T-cell (primary cell): ENCODE measurements at regions not wholly inside any gene's neighbourhood (a gene's known extent, or its start where the extent isn't known, plus 50 kb on each side); places are given as distances from the start of the nearest gene placed in this dataset.

Experiments used
- ATAC-seq, 4 experiments: fragments of 200-7000 bp in 3 of 4; fragments of 150-1000 bp in 1 of 4; cut with Tn5 transposase; replicated peaks in 1 of 4; 1 replicate in 3 of 4; 2 replicates in 1 of 4; pipeline ENCODE4 v1.10.0; 2021; ENCODE audit warnings: moderate library complexity in 3 of 4, mild to moderate bottlenecking in 2 of 4, moderate number of reproducible peaks in 1 of 4
- CTCF ChIA-PET, 2 donors: fragments of 300-600 bp; sonication (Branson Sonifier 250); formaldehyde crosslinking; loops; one replicate each; lab custom pipeline; 2022; ENCODE audit warnings: antibody characterized with exemption in 2 of 2; lab: Charles Lee
- POLR2A ChIA-PET, 2 donors: fragments of 300-600 bp; sonication (Branson Sonifier 250); formaldehyde crosslinking; loops; one replicate each; lab custom pipeline; 2022; ENCODE audit warnings: antibody characterized with exemption in 2 of 2; lab: Charles Lee
- DNase-seq, 35 experiments: peaks; one replicate each; pipeline versions ENCODE4 v3.0.0 to v3.0.0-alpha.2; 2013 to 2023
- H3K27ac ChIP-seq: one replicate; pipeline ENCODE4 v1.5.1; 2013; ENCODE audit warnings: low read length
- H3K27me3 ChIP-seq, 2 experiments: replicated peaks in 1 of 2; 1 replicate in 1 of 2; 2 replicates in 1 of 2; pipeline versions ENCODE4 v1.6.1 to v1.7.0; 2013; ENCODE audit warnings: low read length in 1 of 2, mixed read lengths in 1 of 2; ENCODE audit not compliant: control insufficient read depth in 2 of 2, insufficient read depth in 2 of 2; ENCODE audit errors: extremely low read depth in 1 of 2
- H3K36me3 ChIP-seq, 2 donors: 1 replicate in 1 of 2; 2 replicates in 1 of 2; pipeline versions ENCODE4 v1.6.1 to v1.7.0; 2013; ENCODE audit warnings: low read length in 1 of 2; ENCODE audit not compliant: control insufficient read depth in 2 of 2, insufficient read depth in 1 of 2; ENCODE audit errors: extremely low read depth in 1 of 2
- H3K4me1 ChIP-seq, 2 experiments: 1 replicate in 1 of 2; 2 replicates in 1 of 2; pipeline versions ENCODE4 v1.6.1 to v1.7.0; 2013; ENCODE audit warnings: low read length in 2 of 2, mixed read lengths in 1 of 2; ENCODE audit not compliant: insufficient read depth in 2 of 2, control insufficient read depth in 1 of 2; ENCODE audit errors: extremely low read depth in 1 of 2
- H3K4me3 ChIP-seq, 2 donors: 1 replicate in 1 of 2; 2 replicates in 1 of 2; pipeline versions ENCODE4 v1.5.1 to v1.7.0; 2013; ENCODE audit warnings: mild to moderate bottlenecking in 2 of 2, low read length in 1 of 2, moderate library complexity in 1 of 2; ENCODE audit not compliant: control insufficient read depth in 1 of 2; ENCODE audit errors: extremely low read depth in 1 of 2
- H3K9me3 ChIP-seq: 2 replicates; pipeline ENCODE4 v1.7.0; 2013
- H3K27ac Mint-ChIP-seq, 2 donors: one replicate each; pipeline ENCODE4 v1.8.0; 2020 to 2021; ENCODE audit warnings: mild to moderate bottlenecking in 2 of 2, mixed read lengths in 2 of 2
- H3K27me3 Mint-ChIP-seq, 2 donors: one replicate each; pipeline ENCODE4 v1.8.0; 2021 to 2022; ENCODE audit warnings: mixed read lengths in 2 of 2
- H3K36me3 Mint-ChIP-seq: one replicate; pipeline ENCODE4 v1.8.0; 2021; ENCODE audit warnings: mixed read lengths
- H3K4me1 Mint-ChIP-seq, 3 donors: one replicate each; pipeline ENCODE4 v1.8.0; 2020 to 2022; ENCODE audit warnings: mixed read lengths in 3 of 3, mild to moderate bottlenecking in 1 of 3
- H3K4me3 Mint-ChIP-seq, 3 donors: one replicate each; pipeline ENCODE4 v1.8.0; 2020 to 2022; ENCODE audit warnings: mild to moderate bottlenecking in 3 of 3, mixed read lengths in 3 of 3, moderate library complexity in 3 of 3
- H3K9me3 Mint-ChIP-seq, 3 donors: one replicate each; pipeline ENCODE4 v1.8.0; 2020 to 2022; ENCODE audit warnings: mixed read lengths in 3 of 3
- WGBS: methylation state at CpG from one replicate; pipeline ENCODE4 v1.1.5; 2013; ENCODE audit warnings: missing lambda C conversion rate; ENCODE audit not compliant: insufficient coverage; 5-methylcytosine and 5-hydroxymethylcytosine counted together

GRCh38 chr1:208557723-208558094 lies 313.5 kb upstream of the PLXNA2 start:
- peaks cover 0 to 5% (median 0%) of the 10 kb centered on the region in 3 donors for H3K9me3 Mint-ChIP-seq
- POLR2A ChIA-PET: no interaction called here
- no peaks in the 10 kb centered on the region for H3K9me3 ChIP-seq
- no peak for ATAC-seq
- WGBS: no CpG with 5 or more reads among the region's 3 CpGs
- no peak overlapping the region for H3K27ac Mint-ChIP-seq
- no peak overlapping the region for H3K27ac ChIP-seq
- H3K36me3 Mint-ChIP-seq: no peaks in the 10 kb centered on the region
- H3K27me3 ChIP-seq: no peaks in the 10 kb centered on the region
- H3K27me3 Mint-ChIP-seq: peaks cover 4 to 11% of the 10 kb centered on the region in 2 donors
- no peaks in the 10 kb centered on the region for H3K36me3 ChIP-seq
- CTCF ChIA-PET: no interaction called here
- no peak for DNase-seq
- no peak overlapping the region for H3K4me3 Mint-ChIP-seq
- no peaks in the 10 kb centered on the region for H3K4me1 Mint-ChIP-seq
- no peak overlapping the region for H3K4me3 ChIP-seq
- H3K4me1 ChIP-seq: no peaks in the 10 kb centered on the region

- H3K4me3 Mint-ChIP-seq: no peak overlapping the region
- POLR2A ChIA-PET: no interaction called here
- no peak overlapping the region for H3K27ac Mint-ChIP-seq
- H3K9me3 Mint-ChIP-seq: peaks cover 0 to 4% (median 0%) of the 10 kb centered on the region in 3 donors
- H3K27me3 Mint-ChIP-seq: peaks cover 5 to 15% of the 10 kb centered on the region in 2 donors
- no peaks in the 10 kb centered on the region for H3K4me1 ChIP-seq
- no peak overlapping the region for H3K4me3 ChIP-seq
- H3K9me3 ChIP-seq: no peaks in the 10 kb centered on the region
- H3K27ac ChIP-seq: no peak overlapping the region
- CTCF ChIA-PET: no interaction called here
- H3K4me1 Mint-ChIP-seq: no peaks in the 10 kb centered on the region
- no peak for DNase-seq
- no peaks in the 10 kb centered on the region for H3K27me3 ChIP-seq
- no peaks in the 10 kb centered on the region for H3K36me3 Mint-ChIP-seq
- 90% methylated on average over 4 of the region's 6 CpGs for WGBS
- no peak for ATAC-seq
- H3K36me3 ChIP-seq: no peaks in the 10 kb centered on the region
Observed at GRCh38 chr1:208559597-208560329, 315.6 kb upstream of the PLXNA2 start.

- Histone ChIP-seq H3K27me3 (no peaks in the 10 kb centered on the region), H3K4me3 (no peak overlapping the region), H3K27ac (no peak overlapping the region), H3K9me3 (no peaks in the 10 kb centered on the region), H3K36me3 (no peaks in the 10 kb centered on the region), H3K4me1 (no peaks in the 10 kb centered on the region)
- Mint-ChIP-seq H3K27ac (no peak overlapping the region), H3K9me3 (peaks cover 0 to 4% (median 0%) of the 10 kb centered on the region in 3 donors), H3K27me3 (peaks cover 7 to 19% of the 10 kb centered on the region in 2 donors), H3K4me3 (no peak overlapping the region), H3K36me3 (no peaks in the 10 kb centered on the region), H3K4me1 (no peaks in the 10 kb centered on the region)
- no peak for ATAC-seq
- POLR2A ChIA-PET: no interaction called here
- CTCF ChIA-PET: no interaction called here
- DNase-seq: no peak
- WGBS: 50% methylated on average over 1 of the region's 3 CpGs
Observed at GRCh38 chr1:208562151-208562960, 318.2 kb upstream of the PLXNA2 start.

- Mint-ChIP-seq H3K4me3 (no peak overlapping the region), H3K27me3 (peaks cover 7 to 26% of the 10 kb centered on the region in 2 donors), H3K27ac (no peak overlapping the region), H3K4me1 (no peaks in the 10 kb centered on the region), H3K9me3 (peaks cover 0 to 6% (median 5%) of the 10 kb centered on the region in 3 donors), H3K36me3 (no peaks in the 10 kb centered on the region)
- DNase-seq (no peak), ATAC-seq (no peak)
- H3K4me3 ChIP-seq: no peak overlapping the region
- H3K9me3 ChIP-seq: no peaks in the 10 kb centered on the region
- no peaks in the 10 kb centered on the region for H3K27me3 ChIP-seq
- H3K4me1 ChIP-seq: no peaks in the 10 kb centered on the region
- WGBS: 43% methylated on average over 1 of the region's 3 CpGs
- no peaks in the 10 kb centered on the region for H3K36me3 ChIP-seq
- ChIA-PET POLR2A (no interaction called here), CTCF (interaction anchor here in 1 of 2 donors (0.5 kb wide), 1 partner anchor 542 kb away, joined by 4 read pairs; no protein-coding TSS in a partner anchor)
- no peak overlapping the region for H3K27ac ChIP-seq
Observed at GRCh38 chr1:208564466-208564865, 320.3 kb upstream of the PLXNA2 start.

GRCh38 chr1:208565756-208566440 lies 321.7 kb upstream of the PLXNA2 start:
- 75% methylated on average over 5 of the region's 6 CpGs for WGBS
- Mint-ChIP-seq H3K9me3 (peaks cover 0 to 14% (median 10%) of the 10 kb centered on the region in 3 donors), H3K27ac (no peak overlapping the region), H3K4me3 (no peak overlapping the region), H3K4me1 (no peaks in the 10 kb centered on the region), H3K27me3 (peaks cover 7 to 30% of the 10 kb centered on the region in 2 donors), H3K36me3 (no peaks in the 10 kb centered on the region)
- no peaks in the 10 kb centered on the region for H3K4me1 ChIP-seq
- DNase-seq: no peak
- no peaks in the 10 kb centered on the region for H3K36me3 ChIP-seq
- no peaks in the 10 kb centered on the region for H3K9me3 ChIP-seq
- no peak overlapping the region for H3K4me3 ChIP-seq
- H3K27ac ChIP-seq: no peak overlapping the region
- H3K27me3 ChIP-seq: no peaks in the 10 kb centered on the region
- ChIA-PET POLR2A (no interaction called here), CTCF (no interaction called here)
- no peak for ATAC-seq

GRCh38 chr1:208569181-208569580 lies 325.0 kb upstream of the PLXNA2 start:
- POLR2A ChIA-PET: no interaction called here
- no peaks in the 10 kb centered on the region for H3K36me3 ChIP-seq
- Mint-ChIP-seq H3K4me1 (no peaks in the 10 kb centered on the region), H3K4me3 (no peak overlapping the region), H3K27ac (no peak overlapping the region), H3K9me3 (peaks cover 0 to 14% (median 10%) of the 10 kb centered on the region in 3 donors), H3K27me3 (peaks cover 5 to 27% of the 10 kb centered on the region in 2 donors), H3K36me3 (no peaks in the 10 kb centered on the region)
- H3K27ac ChIP-seq: no peak overlapping the region
- no peaks in the 10 kb centered on the region for H3K4me1 ChIP-seq
- no peak overlapping the region for H3K4me3 ChIP-seq
- H3K9me3 ChIP-seq: no peaks in the 10 kb centered on the region
- no peaks in the 10 kb centered on the region for H3K27me3 ChIP-seq
- no peak for ATAC-seq
- CTCF ChIA-PET: no interaction called here
- no peak for DNase-seq
- 86% methylated on average over 1 of the region's 1 CpG for WGBS
